ENCODE measurements at regions not wholly inside any gene's neighbourhood (a gene's known extent, or its start where the extent isn't known, plus 50 kb on each side); places are given as distances from the start of the nearest gene placed in this dataset.
"Not testable (repeated sequence)": the region's sequence is repeated elsewhere in the genome, so short reads cannot be mapped to it uniquely, and the experiment has no call there.

GRCh38 chr5:162769019-162769418 lies 668.4 kb upstream of the CCNG1 start:
- DNase-seq (ENCODE audit: low spot score): no peak
- no peak for FAIRE-seq

DNA sequence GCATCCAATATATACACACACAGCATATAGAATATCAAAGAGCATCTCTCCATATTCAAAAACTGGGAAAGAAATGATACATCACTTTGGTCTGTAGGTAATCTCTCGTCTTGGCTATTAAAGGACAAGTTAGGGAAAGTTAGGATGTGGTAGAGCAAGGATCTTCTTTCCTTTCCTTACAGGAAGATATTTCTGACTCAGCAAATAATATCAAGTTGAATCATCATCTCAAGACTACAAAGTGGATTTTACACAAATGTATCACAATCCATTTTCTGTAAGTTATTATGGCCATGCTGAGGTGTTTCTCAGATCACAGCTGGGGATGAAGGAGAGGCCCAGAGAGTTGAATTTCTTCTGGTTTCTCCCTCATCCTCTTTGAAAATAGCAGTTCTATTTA lies 651.7 kb upstream of the CCNG1 start:
- DNase-seq (ENCODE audit: low spot score): no peak
- FAIRE-seq: no peak

GRCh38 chr5:162786234-162786633 lies 651.2 kb upstream of the CCNG1 start:
- FAIRE-seq (no peak), DNase-seq (ENCODE audit: low spot score) (no peak)

- no peak for DNase-seq (ENCODE audit: low spot score)
- no peak for FAIRE-seq
Measured at GRCh38 chr5:162796507-162796906, 640.9 kb upstream of the CCNG1 start.

DNA sequence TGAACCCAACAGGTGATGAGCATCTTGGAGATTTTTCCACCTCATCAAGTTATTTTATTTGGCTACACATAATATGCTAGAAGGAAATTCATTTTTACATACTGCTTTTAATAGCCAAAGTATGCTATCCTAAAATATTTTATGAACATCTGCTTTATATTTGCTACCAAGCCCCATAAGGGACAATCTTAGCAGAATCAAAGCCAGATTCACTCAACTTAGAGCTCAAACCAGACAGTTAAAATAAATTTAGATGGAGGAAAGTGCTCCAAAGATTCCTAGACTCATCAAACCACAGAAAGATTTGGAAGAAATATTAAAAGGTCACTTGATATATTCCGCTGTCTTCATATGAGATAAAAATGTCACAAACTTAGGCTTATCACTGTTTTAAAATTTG lies 637.1 kb upstream of the CCNG1 start:
- FAIRE-seq: no peak

DNA sequence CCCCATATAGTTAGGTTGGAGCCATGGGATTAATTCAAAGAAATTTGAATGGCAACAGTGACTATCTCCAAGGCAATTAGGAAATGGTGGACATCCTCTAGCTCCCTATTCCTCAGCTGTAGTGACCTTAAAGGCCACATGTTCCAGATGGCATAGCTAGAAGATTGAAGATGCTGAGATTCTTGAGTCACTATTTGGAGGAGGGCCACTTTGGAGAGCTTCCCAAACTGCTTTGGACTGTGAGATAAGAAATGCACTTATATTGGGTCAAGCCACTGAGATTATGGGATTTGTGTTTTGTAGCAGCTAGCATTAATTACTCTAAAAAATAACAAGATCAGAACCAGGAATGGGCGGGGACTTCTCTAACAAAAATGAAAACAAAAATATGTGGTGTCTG lies 636.2 kb upstream of the CCNG1 start:
- FAIRE-seq (no peak), DNase-seq (ENCODE audit: low spot score) (no peak)

More for the DNA sequence above, 637.1 kb upstream of the CCNG1 start:
- DNase-seq (ENCODE audit: low spot score): no peak

GRCh38 chr5:162806195-162806594 lies 631.2 kb upstream of the CCNG1 start:
- no peak for DNase-seq (ENCODE audit: low spot score)
- no peak for FAIRE-seq

- no peak for DNase-seq (ENCODE audit: low spot score)
- no peak for FAIRE-seq
Measured at GRCh38 chr5:162811071-162811470, 626.3 kb upstream of the CCNG1 start.

- DNase-seq (ENCODE audit: low spot score): no peak
- no peak for FAIRE-seq
Measured at GRCh38 chr5:162816816-162817215, 620.6 kb upstream of the CCNG1 start.

DNA sequence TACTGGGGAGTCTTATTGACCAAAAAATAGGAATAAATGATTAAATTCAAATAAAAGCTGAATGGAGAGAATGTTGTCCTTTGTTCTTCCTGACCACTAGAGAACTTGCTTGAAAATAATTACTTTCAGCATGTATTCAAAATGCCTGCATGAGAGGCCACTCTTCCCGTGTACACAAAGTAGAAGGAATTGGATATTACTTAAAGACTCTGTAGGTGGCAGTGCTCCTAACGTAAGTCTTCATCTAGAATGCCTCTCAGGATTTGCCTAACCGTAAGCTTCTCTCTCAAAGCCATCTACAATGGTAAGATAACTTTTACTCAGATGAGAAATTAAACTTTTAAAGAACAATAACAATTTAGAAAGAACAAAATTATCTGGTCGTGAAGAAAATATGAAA lies 620.0 kb upstream of the CCNG1 start:
- DNase-seq (ENCODE audit: low spot score) (no peak), FAIRE-seq (no peak)

GRCh38 chr5:162821664-162822063 lies 615.7 kb upstream of the CCNG1 start:
- DNase-seq (ENCODE audit: low spot score); FAIRE-seq: not testable (repeated sequence)

GRCh38 chr5:162824360-162824759 lies 613.0 kb upstream of the CCNG1 start:
- FAIRE-seq (no peak), DNase-seq (ENCODE audit: low spot score) (no peak)

DNA sequence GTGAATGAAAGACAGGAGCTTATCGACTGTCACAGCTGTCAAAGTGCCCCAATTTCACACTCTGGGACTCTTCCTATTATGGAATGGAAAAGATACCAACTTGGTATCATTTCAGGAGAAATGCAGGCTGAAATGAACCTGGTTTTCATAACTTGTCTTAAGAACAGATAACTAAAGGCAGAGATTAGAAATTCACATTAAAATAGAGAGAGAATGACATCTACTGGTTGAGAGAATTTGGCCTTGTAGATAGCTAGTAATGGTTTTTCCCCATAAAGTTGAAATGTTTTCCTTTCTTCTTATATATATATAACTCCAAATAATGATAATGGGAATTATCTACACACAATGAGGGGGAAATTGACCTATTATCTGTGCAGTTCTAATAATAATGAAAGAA lies 600.2 kb upstream of the CCNG1 start:
- DNase-seq (ENCODE audit: low spot score) (no peak), FAIRE-seq (no peak)

DNA sequence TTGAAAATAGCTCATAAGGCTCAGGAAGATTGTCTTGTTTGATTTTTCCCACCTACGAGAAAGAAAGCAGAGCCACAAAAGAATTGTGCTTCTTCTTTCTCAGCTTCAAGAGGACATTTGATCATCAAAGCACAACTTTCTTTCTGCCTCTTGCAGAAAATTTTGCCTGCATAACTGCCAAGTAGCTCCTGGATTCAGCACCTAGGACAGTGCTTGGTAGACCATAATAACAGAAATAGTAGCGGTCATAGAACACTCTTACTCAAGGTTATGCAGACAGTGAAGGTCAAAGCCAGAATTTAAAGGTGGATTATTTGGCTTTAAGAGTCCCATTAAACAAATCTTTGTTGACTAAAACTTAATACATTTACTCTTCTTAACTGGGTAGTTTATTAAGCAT lies 594.7 kb upstream of the CCNG1 start:
- FAIRE-seq: no peak
- no peak for DNase-seq (ENCODE audit: low spot score)

DNA sequence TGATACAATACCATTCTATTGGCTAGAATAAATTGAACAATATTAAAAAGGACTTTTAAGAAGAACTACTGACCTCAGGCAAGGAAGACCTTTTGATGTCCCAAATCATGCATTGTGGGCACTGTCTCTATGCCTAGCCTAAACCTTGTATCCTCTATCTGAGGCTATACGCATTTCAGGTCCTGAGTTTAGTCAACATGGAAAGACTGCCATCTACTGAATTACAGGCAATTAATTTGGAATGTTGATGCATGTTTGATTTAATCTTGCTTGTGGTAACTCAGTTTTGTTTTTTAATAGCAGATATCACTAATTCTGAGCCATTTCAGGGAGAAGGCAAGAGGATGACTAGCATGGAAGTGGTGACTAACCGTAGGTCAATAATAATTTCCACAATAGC lies 585.3 kb upstream of the CCNG1 start:
- DNase-seq (ENCODE audit: low spot score) (no peak), FAIRE-seq (no peak)

DNA sequence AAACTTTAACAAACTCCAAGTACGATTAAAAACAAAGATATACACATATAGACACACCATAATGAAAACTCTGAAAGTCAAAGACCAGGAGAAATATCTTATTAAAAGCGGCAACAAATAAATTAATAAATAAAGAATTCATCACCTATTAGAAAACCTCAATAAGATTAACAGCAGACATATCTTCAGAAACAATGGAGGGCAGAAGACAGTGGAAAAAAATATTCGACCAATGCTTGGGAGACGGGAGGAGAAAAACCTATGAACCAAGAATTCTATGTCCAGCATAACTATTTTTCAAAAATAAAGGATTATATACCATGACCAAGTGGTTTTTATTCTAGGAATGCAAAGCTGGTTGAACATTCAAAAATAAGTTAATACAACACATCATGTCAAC lies 578.6 kb upstream of the CCNG1 start:
- DNase-seq (ENCODE audit: low spot score) (no peak), FAIRE-seq (no peak)

DNA sequence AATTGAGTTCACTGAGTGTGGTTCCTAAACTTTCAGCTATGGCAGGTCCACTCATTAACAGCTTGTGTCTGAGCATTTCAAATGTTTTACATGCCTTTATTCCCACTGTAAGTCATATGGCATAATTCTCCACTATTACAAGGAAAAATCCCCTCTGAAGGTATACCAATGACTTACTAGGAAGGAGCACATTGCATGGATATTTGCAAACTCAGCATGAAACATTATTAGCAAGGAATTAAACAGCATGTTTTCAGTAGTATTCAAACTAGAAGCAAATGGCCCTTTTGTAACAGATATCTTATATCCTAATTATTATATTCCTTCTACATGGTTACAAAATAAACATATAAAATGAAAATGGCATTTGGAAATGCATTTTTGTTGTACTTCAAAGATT lies 566.4 kb upstream of the CCNG1 start:
- no peak for FAIRE-seq
- DNase-seq (ENCODE audit: low spot score): no peak

GRCh38 chr5:162882629-162883028 lies 554.8 kb upstream of the CCNG1 start:
- FAIRE-seq: no peak
- no peak for DNase-seq (ENCODE audit: low spot score)

DNA sequence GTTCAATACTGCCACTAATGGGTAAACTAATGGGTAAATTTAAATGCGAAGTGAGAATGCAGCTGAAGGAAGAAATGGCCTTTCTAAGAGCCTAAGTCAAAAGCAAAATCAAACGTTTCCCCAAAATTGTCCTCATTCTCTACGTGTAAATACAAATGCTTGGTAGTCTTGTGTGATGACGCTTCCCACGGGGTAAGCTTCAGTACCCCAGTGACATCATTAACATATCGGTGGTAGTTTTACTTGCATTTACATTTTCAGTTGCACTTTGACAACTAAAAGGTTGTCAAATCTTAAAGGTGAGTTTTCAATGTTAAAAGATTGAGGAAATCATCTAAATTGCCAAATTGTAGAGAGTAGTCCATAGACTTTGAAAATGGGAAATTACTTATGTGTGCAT lies 550.7 kb upstream of the CCNG1 start:
- no peak for DNase-seq (ENCODE audit: low spot score)

DNA sequence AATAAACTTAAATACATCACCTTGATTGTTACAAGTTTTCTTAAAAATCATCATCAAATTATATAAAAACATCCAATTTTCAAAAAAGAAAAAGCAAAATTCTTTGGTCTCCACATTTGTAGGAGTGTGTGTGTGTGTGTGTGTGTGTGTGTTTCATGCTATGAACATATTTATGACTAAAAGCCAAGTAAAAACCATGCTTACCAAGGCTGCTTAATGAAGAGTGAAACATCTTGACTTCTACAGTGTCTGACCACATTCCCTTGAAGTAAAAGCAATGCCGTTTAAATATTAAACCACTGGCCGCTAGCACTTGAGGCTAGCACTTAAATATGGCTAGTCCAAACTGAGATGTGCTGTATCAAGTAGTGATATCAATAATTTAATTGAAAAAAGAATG lies 549.1 kb upstream of the CCNG1 start:
- no peak for DNase-seq (ENCODE audit: low spot score)
- peak; percentile 22 for FAIRE-seq

More for the DNA sequence above, 550.7 kb upstream of the CCNG1 start:
- FAIRE-seq: no peak

DNA sequence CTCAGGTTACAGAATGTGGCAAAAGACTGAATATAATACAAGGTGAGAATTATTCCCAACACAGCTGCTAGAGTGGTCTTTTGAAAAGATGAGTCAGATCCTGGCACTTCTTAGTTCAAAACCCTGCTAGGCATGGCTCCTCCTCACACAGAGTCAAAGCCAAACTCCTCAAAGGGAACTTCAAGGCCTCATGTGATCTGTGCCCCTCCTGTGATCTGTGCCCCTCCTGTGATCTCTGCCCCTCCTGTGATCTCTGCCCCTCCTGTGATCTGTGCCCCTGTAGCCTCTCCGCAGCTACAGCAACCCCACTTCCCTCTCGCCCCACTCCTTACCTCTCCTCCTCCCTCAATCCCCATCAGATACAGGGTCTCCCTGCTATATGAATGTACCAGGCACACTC lies 525.5 kb upstream of the CCNG1 start:
- FAIRE-seq (no peak), DNase-seq (ENCODE audit: low spot score) (no peak)

GRCh38 chr5:162916368-162916767 lies 521.0 kb upstream of the CCNG1 start:
- DNase-seq (ENCODE audit: low spot score): no peak
- no peak for FAIRE-seq

GRCh38 chr5:162929104-162929503 lies 508.3 kb upstream of the CCNG1 start:
- no peak for FAIRE-seq
- DNase-seq (ENCODE audit: low spot score): no peak

DNA sequence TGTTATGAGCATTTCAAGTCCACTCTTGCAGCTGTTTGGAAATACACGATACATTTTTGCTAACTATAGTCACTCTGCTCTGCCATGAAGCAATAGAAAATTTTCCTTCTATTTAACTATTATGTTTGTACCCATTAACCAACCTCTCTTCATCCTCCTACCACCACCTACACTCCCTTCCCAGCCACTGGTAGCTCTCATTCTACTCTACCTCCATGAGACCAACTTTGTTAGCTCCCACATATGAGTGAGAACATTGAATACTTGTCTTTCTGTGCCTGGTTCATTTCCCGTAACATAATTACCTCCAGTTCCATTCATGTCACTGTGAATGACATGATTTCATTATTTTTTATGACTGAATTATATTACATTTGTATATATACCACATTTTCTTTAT lies 505.9 kb upstream of the CCNG1 start:
- FAIRE-seq (no peak), DNase-seq (ENCODE audit: low spot score) (no peak)

All from RCC 7860 (cell line).